Neuronal stem cell (in vitro differentiated cells): ENCODE measurements at regions not wholly inside any gene's neighbourhood (a gene's known extent, or its start where the extent isn't known, plus 50 kb on each side); places are given as distances from the start of the nearest gene placed in this dataset.

Experiments
- DNase-seq: peaks from one replicate; pipeline ENCODE4 v3.0.0-alpha.2; 2013; ENCODE audit warnings: low spot score
- H2AFZ ChIP-seq: one replicate; pipeline ENCODE4 v1.6.1; 2013; ENCODE audit warnings: mild to moderate bottlenecking, low read length, inconsistent platforms
- H2AK5ac ChIP-seq: 2 replicates; pipeline ENCODE4 v1.6.1; 2013; ENCODE audit warnings: low read depth, mild to moderate bottlenecking, inconsistent platforms, low read length, moderate library complexity, mixed read lengths
- H2BK120ac ChIP-seq: 2 replicates; pipeline ENCODE4 v1.6.1; 2013; ENCODE audit warnings: low read depth, mild to moderate bottlenecking, inconsistent platforms, low read length, moderate library complexity, mixed read lengths
- H2BK12ac ChIP-seq: one replicate; pipeline ENCODE4 v1.6.1; 2013; ENCODE audit warnings: low read length, inconsistent platforms
- H2BK15ac ChIP-seq: 2 replicates; pipeline ENCODE4 v1.6.1; 2013; ENCODE audit warnings: mild to moderate bottlenecking, low read length, inconsistent platforms, mixed read lengths
- H2BK5ac ChIP-seq: one replicate; pipeline ENCODE4 v1.6.1; 2013; ENCODE audit warnings: inconsistent platforms, mild to moderate bottlenecking, low read length, moderate library complexity
- H3K14ac ChIP-seq: one replicate; pipeline ENCODE4 v1.6.1; 2013; ENCODE audit warnings: low read length, inconsistent platforms
- H3K18ac ChIP-seq: 2 replicates; pipeline ENCODE4 v1.6.1; 2013; ENCODE audit warnings: low read length, inconsistent platforms
- H3K23ac ChIP-seq: 2 replicates; pipeline ENCODE4 v1.6.1; 2013; ENCODE audit warnings: low read depth, mild to moderate bottlenecking, mixed read lengths, low read length, inconsistent platforms; ENCODE audit not compliant: poor library complexity
- H3K27ac ChIP-seq: replicated peaks from 3 replicates; pipeline ENCODE4 v1.5.1; 2013; ENCODE audit warnings: low read length, inconsistent platforms
- H3K27me3 ChIP-seq, 3 experiments: 2 replicates each; pipeline ENCODE4 v1.6.1; 2013; ENCODE audit warnings: low read length in 3 of 3, mild to moderate bottlenecking in 2 of 3, inconsistent platforms in 1 of 3, low read depth in 1 of 3, mixed read lengths in 1 of 3, moderate library complexity in 1 of 3; ENCODE audit not compliant: control insufficient read depth in 3 of 3, insufficient read depth in 3 of 3
- H3K36me3 ChIP-seq, 2 donors: replicated peaks in 1 of 2; 2 replicates each; pipeline ENCODE4 v1.6.1; 2013; ENCODE audit warnings: low read length in 2 of 2; ENCODE audit not compliant: control insufficient read depth in 2 of 2, insufficient read depth in 2 of 2
- H3K4ac ChIP-seq: 2 replicates; pipeline ENCODE4 v1.6.1; 2013; ENCODE audit warnings: inconsistent platforms, mild to moderate bottlenecking, low read length, moderate library complexity
- H3K4me1 ChIP-seq, 2 donors: 1 replicate in 1 of 2; 2 replicates in 1 of 2; pipeline ENCODE4 v1.6.1; 2013; ENCODE audit warnings: low read length in 2 of 2, low read depth in 1 of 2; ENCODE audit not compliant: control insufficient read depth in 2 of 2, insufficient read depth in 1 of 2
- H3K4me2 ChIP-seq: one replicate; pipeline ENCODE4 v1.6.1; 2013; ENCODE audit warnings: mild to moderate bottlenecking, low read length, inconsistent platforms; ENCODE audit not compliant: insufficient read depth, poor library complexity, severe bottlenecking
- H3K4me3 ChIP-seq, 2 donors: 2 replicates each; pipeline ENCODE4 v1.5.1; 2013; ENCODE audit warnings: low read length in 2 of 2, mild to moderate bottlenecking in 2 of 2, inconsistent platforms in 1 of 2, moderate library complexity in 1 of 2
- H3K79me1 ChIP-seq: one replicate; pipeline ENCODE4 v1.6.1; 2013; ENCODE audit warnings: low read depth, mild to moderate bottlenecking, inconsistent platforms, low read length, moderate library complexity
- H3K9ac ChIP-seq: one replicate; pipeline ENCODE4 v1.6.1; 2013; ENCODE audit warnings: mild to moderate bottlenecking, low read depth, low read length, inconsistent platforms; ENCODE audit not compliant: poor library complexity
- H3K9me3 ChIP-seq, 2 donors: replicated peaks in 1 of 2; 2 replicates each; pipeline versions ENCODE3 to v1.6.1; 2013; ENCODE audit warnings: low read length in 2 of 2, mild to moderate bottlenecking in 2 of 2, inconsistent platforms in 1 of 2, low read depth in 1 of 2, mixed read lengths in 1 of 2, moderate library complexity in 1 of 2; ENCODE audit not compliant: control insufficient read depth in 2 of 2, insufficient read depth in 1 of 2
- H4K8ac ChIP-seq: one replicate; pipeline ENCODE4 v1.6.1; 2013; ENCODE audit warnings: low read depth, mild to moderate bottlenecking, inconsistent platforms, low read length, moderate library complexity
- H4K91ac ChIP-seq: one replicate; pipeline ENCODE4 v1.6.1; 2013; ENCODE audit warnings: low read length, low read depth, mild to moderate bottlenecking, inconsistent platforms; ENCODE audit not compliant: poor library complexity
- WGBS, 2 donors: extraction: QIAGEN DNeasy Blood & Tissue Kit; methylation state at CpG; one replicate each; pipeline ENCODE4 v1.1.7; 2013; ENCODE audit warnings: missing lambda C conversion rate in 2 of 2, mixed read lengths in 1 of 2; ENCODE audit not compliant: insufficient read length in 2 of 2, insufficient replicate concordance in 1 of 2; ENCODE audit errors: extremely low coverage in 2 of 2; 5-methylcytosine and 5-hydroxymethylcytosine counted together

DNA sequence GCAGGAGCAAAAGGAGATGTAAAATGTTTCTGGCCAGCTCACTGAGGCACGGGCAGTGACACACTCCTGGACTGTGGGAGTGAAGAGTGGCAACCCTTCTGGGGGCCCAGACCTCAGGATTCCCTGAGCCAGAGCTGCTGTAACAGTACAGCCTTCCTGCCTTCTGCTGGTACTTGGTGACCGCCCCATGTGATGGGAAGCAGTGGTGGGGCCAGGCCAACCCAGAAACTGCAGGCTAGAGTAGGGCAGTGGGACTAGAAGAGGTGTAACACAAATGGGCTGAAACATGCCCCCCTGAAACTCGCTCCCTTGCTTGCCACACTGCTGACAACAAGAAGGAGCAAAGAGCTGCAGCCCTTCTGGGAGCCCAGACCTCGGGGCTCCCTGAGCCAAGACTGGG is 217.1 kb upstream of the TRPC4 start:
- Histone ChIP-seq H3K4ac (no peak overlapping the region), H3K79me1 (no peaks in the 10 kb centered on the region), H2BK5ac (no peak overlapping the region), H3K14ac (peak overlapping the region; percentile 17), H3K4me1 (no peaks in the 10 kb centered on the region), H3K27me3 (no peaks in the 10 kb centered on the region), H2BK15ac (no peak overlapping the region), H3K18ac (no peak overlapping the region), H2AK5ac (no peak overlapping the region), H3K36me3 (no peaks in the 10 kb centered on the region), H3K9me3 (peaks cover 5% of the 10 kb centered on the region in 2 donors), H2BK120ac (no peak overlapping the region), H4K91ac (no peak overlapping the region), H4K8ac (no peak overlapping the region), H2BK12ac (no peak overlapping the region), H2AFZ (no peak overlapping the region), H3K23ac (peak overlapping the region; percentile 9), H3K4me2 (no peak overlapping the region), H3K4me3 (no peak overlapping the region), H3K27ac (no peak overlapping the region), H3K9ac (no peak overlapping the region)
- WGBS, 2 donors = no CpG with 5 or more reads among the region's 4 CpGs
- DNase-seq = no peak

DNA sequence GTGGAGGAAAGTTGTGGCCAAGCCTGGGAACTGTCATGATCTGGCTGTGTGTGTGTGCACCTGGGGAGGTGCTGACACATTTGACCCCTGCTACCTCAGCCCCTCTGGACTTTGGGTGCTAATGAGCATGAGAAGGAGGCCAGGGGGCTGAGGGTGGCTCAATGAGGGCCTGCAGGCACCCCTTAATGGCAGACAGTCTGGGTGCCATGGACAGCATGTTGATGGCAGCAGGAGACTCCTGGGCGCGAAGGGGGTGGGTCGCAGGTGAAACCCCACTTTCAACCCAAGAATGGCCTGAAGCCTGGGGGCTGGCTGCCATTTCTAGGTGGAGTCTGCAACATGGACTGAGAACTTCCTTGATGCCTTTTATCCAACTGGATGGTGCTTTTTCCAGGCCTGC is 216.4 kb upstream of the TRPC4 start:
- H4K91ac ChIP-seq = no peak overlapping the region
- peak overlapping the region; percentile 23 for H3K4ac ChIP-seq
- no peak overlapping the region for H2BK12ac ChIP-seq
- H3K23ac ChIP-seq = no peak overlapping the region
- H3K18ac ChIP-seq = no peak overlapping the region
- H3K27me3 ChIP-seq = no peaks in the 10 kb centered on the region
- H2BK120ac ChIP-seq = no peak overlapping the region
- no peaks in the 10 kb centered on the region for H3K4me1 ChIP-seq
- DNase-seq = no peak
- H3K4me2 ChIP-seq = no peak overlapping the region
- no peak overlapping the region for H2AK5ac ChIP-seq
- H2BK15ac ChIP-seq = no peak overlapping the region
- peak overlapping the region; percentile 84 for H3K14ac ChIP-seq
- WGBS, 2 donors = no CpG with 5 or more reads among the region's 3 CpGs
- H3K27ac ChIP-seq = no peak overlapping the region
- no peak overlapping the region for H2BK5ac ChIP-seq
- peak overlapping the region; percentile 60 for H3K9ac ChIP-seq
- H3K4me3 ChIP-seq = no peak overlapping the region
- no peak overlapping the region for H2AFZ ChIP-seq
- H3K79me1 ChIP-seq = no peaks in the 10 kb centered on the region
- peaks cover 5% of the 10 kb centered on the region in 2 donors for H3K9me3 ChIP-seq
- H3K36me3 ChIP-seq = no peaks in the 10 kb centered on the region
- no peak overlapping the region for H4K8ac ChIP-seq

DNA sequence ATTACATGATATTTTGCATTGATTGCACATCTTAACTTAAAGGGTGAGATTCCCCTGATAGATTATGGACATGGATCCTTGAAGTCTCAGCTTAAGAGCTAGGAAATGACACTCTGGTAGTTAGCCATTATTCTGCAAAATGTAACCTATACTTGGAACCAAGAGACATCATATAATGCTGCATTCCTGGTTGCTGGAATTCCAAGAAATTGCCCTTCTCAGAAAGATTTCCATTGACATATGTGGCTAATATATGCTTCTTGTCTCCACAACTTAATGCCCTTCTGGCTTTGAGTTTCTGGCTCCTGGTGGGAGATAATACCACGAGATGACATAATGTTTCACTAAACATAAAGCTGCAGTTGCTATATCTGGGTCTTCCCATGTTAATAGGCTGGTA is 204.4 kb upstream of the TRPC4 start:
- no peaks in the 10 kb centered on the region for H3K9me3 ChIP-seq
- no peak overlapping the region for H3K9ac ChIP-seq
- H3K4me2 ChIP-seq = no peak overlapping the region
- no peak overlapping the region for H2BK120ac ChIP-seq
- no peak overlapping the region for H2AFZ ChIP-seq
- no peak overlapping the region for H2BK5ac ChIP-seq
- H3K27me3 ChIP-seq = no peaks in the 10 kb centered on the region
- no peak overlapping the region for H3K18ac ChIP-seq
- H2BK12ac ChIP-seq = no peak overlapping the region
- H3K4ac ChIP-seq = no peak overlapping the region
- H2AK5ac ChIP-seq = no peak overlapping the region
- H3K79me1 ChIP-seq = no peaks in the 10 kb centered on the region
- H3K14ac ChIP-seq = no peak overlapping the region
- WGBS, 2 donors = no CpG with 5 or more reads among the region's 1 CpG
- H4K91ac ChIP-seq = no peak overlapping the region
- DNase-seq = no peak
- no peak overlapping the region for H4K8ac ChIP-seq
- no peak overlapping the region for H3K23ac ChIP-seq
- no peak overlapping the region for H3K27ac ChIP-seq
- H3K4me3 ChIP-seq = no peak overlapping the region
- no peaks in the 10 kb centered on the region for H3K36me3 ChIP-seq
- H3K4me1 ChIP-seq = no peaks in the 10 kb centered on the region
- no peak overlapping the region for H2BK15ac ChIP-seq

DNA sequence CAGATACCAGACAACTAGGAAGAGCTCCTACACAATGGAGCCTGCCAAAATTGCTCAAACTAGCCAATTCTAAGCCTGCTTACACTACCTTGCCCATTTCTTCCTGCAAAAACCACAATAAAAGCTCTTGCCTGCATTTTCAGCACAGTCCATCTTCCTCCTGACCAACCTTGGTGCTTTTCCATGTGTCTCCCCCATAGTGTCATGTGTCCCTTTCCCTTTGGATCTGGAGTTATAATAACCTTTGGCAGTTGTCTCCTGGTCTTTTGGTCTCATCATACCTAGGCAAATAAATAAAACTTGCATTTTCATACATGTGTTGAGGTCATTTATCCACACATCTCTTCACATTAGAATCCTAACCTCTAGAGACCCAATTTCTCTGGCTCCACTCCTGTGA is 203.1 kb upstream of the TRPC4 start:
- no peak for DNase-seq
- Histone ChIP-seq H3K23ac (no peak overlapping the region), H3K9ac (no peak overlapping the region), H3K79me1 (no peaks in the 10 kb centered on the region), H2AFZ (no peak overlapping the region), H3K27ac (no peak overlapping the region), H3K18ac (no peak overlapping the region), H4K8ac (no peak overlapping the region), H4K91ac (no peak overlapping the region), H3K9me3 (no peaks in the 10 kb centered on the region), H2BK120ac (no peak overlapping the region), H3K36me3 (no peaks in the 10 kb centered on the region), H3K14ac (no peak overlapping the region), H3K4me1 (no peaks in the 10 kb centered on the region), H3K4me2 (no peak overlapping the region), H3K4ac (no peak overlapping the region), H2AK5ac (no peak overlapping the region), H3K27me3 (no peaks in the 10 kb centered on the region), H2BK15ac (no peak overlapping the region), H2BK5ac (no peak overlapping the region), H2BK12ac (no peak overlapping the region), H3K4me3 (no peak overlapping the region)
